HG02840 (cell line): ENCODE measurements at regions not wholly inside any gene's neighbourhood (a gene's known extent, or its start where the extent isn't known, plus 50 kb on each side); places are given as distances from the start of the nearest gene placed in this dataset.
A peak's percentile ranks its signal among the peaks of the same experiment; 100 is the strongest.
"Not testable (repeated sequence)": the region's sequence is repeated elsewhere in the genome, so short reads cannot be mapped to it uniquely, and the experiment has no call there.

ENCODE experiments used
- ATAC-seq: cut with Tn5 transposase; IDR thresholded peaks from one replicate; pipeline ENCODE4 v1.9.1; 2021; ENCODE audit warnings: mild to moderate bottlenecking, moderate library complexity, moderate number of reproducible peaks; ENCODE audit not compliant: unreplicated experiment, low FRiP score

DNA sequence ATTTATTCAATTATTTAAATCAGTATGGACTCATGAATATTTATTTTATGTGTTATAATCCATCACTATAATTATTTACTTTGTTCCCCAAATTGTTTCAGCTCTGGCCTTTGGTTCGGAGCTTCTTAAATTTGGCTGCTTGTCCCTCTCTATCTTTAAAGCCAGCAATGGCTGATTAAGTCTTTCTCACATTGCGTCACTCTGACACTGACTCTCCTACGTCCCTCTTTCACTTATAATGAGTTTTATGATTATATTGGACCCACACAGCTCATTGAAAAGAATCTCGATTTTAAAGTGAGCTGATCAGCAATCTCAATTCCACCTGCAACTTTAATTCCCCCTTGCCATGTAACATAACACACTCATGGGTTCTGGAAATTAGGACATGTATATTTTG is 185.2 kb upstream of the SLC39A10 start:
- ATAC-seq = no peak

DNA sequence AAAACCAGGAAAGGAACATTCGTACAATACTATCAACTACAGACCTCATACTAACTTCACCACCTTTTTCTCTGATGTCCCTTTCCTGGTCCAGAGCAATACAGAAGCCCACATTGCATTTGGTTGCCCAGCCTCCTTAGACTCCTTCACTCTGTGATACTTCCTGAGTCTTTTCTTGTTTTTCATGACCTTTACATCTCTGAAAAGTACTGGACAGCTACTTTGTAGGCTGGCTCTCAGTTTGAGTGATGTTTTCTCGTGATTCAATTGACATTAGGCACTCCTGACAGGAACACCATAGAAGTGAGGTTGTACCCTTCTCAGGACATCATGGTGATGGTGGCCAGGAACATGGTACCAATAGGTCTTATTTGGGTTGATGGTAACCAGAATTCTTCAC is 185.9 kb upstream of the SLC39A10 start:
- no peak for ATAC-seq

DNA sequence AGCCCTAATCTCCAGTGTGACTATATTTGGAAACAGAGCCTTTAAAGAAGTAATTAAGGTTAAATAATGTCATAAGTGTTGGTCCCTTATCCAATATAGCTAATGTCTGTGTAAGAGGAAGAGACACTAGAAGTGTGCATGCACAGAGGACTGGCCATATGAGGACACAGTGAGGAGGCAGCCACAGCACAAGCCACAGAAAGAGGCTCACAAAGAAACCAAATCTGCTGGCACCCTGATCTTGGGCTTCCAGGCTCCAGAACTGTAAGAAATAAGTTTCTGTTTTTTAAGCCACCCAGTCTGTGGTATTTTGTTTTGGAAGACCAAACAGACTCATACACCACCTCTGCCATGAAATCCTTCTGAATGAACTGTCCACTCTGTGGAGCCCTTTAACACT is 186.4 kb upstream of the SLC39A10 start:
- no peak for ATAC-seq

GRCh38 chr2:195468771-195469170 is 188.3 kb upstream of the SLC39A10 start:
- peak; percentile 65 for ATAC-seq

- no peak for ATAC-seq
Observed at GRCh38 chr2:195466427-195466826, 190.6 kb upstream of the SLC39A10 start.

- ATAC-seq = no peak
Observed at GRCh38 chr2:195461010-195461409, 196.0 kb upstream of the SLC39A10 start.

DNA sequence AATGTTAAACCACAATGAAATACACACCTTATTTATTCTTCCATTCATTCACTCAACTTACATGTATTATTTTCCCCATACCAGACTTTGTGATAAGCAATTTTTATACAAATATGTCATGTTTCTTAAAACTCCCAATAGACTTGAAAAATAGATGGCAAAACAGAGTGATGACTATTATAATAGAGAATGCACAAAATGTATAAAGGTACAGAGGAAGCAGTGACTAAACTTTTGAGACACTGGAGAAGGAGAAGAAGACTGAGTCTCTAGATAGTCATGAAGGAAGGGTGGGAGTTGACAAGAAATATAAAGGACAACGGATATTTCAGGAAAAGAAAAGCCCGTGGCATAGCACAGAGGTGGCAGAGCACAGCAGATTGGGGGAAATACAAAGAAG is 198.1 kb upstream of the SLC39A10 start:
- ATAC-seq = no peak

DNA sequence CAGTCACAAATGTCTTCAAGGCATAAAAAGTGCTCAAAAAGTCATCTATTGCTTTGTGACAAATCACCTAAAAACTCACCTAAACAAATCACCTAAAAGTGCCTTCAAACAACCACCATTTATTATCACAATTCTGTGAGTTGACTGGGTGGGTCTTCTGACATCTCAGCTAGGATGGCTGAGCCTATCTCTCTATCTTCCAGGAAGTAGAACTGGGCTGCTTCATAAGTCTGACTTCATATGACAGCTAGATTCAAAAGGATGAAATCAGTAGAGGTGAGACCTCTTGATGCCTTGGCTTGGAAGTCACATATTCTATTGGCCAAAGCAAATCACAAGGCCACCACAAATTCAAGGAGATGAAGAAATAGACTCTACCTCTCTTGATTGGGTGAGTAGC is 199.2 kb upstream of the SLC39A10 start:
- ATAC-seq = no peak

- no peak for ATAC-seq
Observed at GRCh38 chr2:195456771-195457170, 200.3 kb upstream of the SLC39A10 start.

- ATAC-seq = no peak
Observed at GRCh38 chr2:195451160-195451559, 205.9 kb upstream of the SLC39A10 start.

DNA sequence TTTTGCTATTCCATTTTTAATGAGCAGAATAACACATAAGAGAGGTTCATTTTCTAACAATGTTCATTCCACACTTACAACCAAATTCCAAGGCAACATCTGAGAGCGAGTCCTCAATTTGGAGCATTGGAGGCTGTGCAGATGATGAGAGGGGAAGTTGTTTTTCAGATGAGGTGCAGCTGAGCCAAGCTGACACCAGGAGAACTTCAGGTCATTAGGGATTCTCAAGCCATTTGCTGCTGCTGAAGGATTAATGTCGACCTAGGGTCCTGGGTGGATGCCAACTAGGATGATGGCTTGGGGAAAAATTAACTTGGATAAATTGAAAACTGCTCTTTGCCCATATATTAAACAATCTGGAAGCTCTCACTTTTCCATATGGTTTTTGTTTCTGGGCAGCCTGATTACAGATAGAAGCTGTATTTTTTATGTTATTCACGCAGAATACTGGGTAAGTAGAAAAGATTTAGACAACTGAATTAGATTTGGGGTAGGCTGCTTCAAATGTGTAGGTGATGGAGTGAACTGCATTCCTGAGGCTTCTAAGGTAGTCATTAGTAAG is 206.4 kb upstream of the SLC39A10 start:
- no peak for ATAC-seq

- ATAC-seq = no peak
Observed at GRCh38 chr2:195447323-195447975, 209.6 kb upstream of the SLC39A10 start.

- no peak for ATAC-seq
Observed at GRCh38 chr2:195445639-195446038, 211.4 kb upstream of the SLC39A10 start.

- ATAC-seq = no peak
Observed at GRCh38 chr2:195443926-195444325, 213.1 kb upstream of the SLC39A10 start.

GRCh38 chr2:195442458-195443175 is 214.4 kb upstream of the SLC39A10 start:
- ATAC-seq = no peak

- ATAC-seq = no peak
Observed at GRCh38 chr2:195438692-195439091, 218.3 kb upstream of the SLC39A10 start.

- ATAC-seq = no peak
Observed at GRCh38 chr2:195437521-195437920, 219.5 kb upstream of the SLC39A10 start.

GRCh38 chr2:195434346-195434745 is 222.7 kb upstream of the SLC39A10 start:
- ATAC-seq = no peak

- not testable (repeated sequence) for ATAC-seq
Observed at GRCh38 chr2:195433729-195434128, 223.3 kb upstream of the SLC39A10 start.

- no peak for ATAC-seq
Observed at GRCh38 chr2:195428673-195429072, 228.4 kb upstream of the SLC39A10 start.

GRCh38 chr2:195425328-195425727 is 231.7 kb upstream of the SLC39A10 start:
- ATAC-seq = no peak

DNA sequence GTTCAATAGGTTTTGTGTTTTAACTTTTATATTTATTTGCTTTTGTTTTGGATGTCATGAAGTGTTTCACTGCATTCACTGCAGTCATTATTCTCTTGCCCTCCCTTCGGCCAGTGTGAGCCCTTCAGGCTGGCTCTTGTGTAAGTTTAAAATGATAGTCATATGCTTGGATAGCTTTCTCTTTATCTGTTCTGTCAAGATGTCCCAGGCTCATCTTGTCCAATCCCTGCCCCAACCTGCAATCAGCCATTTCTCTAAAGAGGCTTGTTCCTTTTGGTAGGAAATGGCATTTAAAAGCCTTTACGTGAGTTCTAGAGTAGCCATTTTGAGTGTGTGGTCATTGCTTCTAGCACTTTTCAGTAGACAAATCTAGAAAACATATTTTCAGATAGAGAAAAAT is 238.0 kb upstream of the SLC39A10 start:
- ATAC-seq = no peak
